ENCODE measurements at regions not wholly inside any gene's neighbourhood (a gene's known extent, or its start where the extent isn't known, plus 50 kb on each side); places are given as distances from the start of the nearest gene placed in this dataset.

GRCh38 chr4:33302321-33302720, 2582.2 kb downstream of the PCDH7 start:
- no peak for DNase-seq (ENCODE audit: insufficient read length)
- no peak for FAIRE-seq
- TF ChIP-seq POLR2AphosphoS5 (IDR thresholded peaks at IDR 0.05; ENCODE audit: low read depth, low read length) (no peak), POLR2A (IDR thresholded peaks at IDR 0.05; ENCODE audit: low read depth, low read length) (no peak), TAF1 (IDR thresholded peaks at IDR 0.05; ENCODE audit: borderline replicate concordance, low read depth, low read length) (no peak)

- no peak for TF ChIP-seq TAF1 (IDR thresholded peaks at IDR 0.05; ENCODE audit: borderline replicate concordance, low read depth, low read length)
- TF ChIP-seq POLR2A (IDR thresholded peaks at IDR 0.05; ENCODE audit: low read depth, low read length) = no peak
- no peak for TF ChIP-seq POLR2AphosphoS5 (IDR thresholded peaks at IDR 0.05; ENCODE audit: low read depth, low read length)
- DNase-seq (ENCODE audit: insufficient read length) = no peak
- FAIRE-seq = no peak
These were observed 2586.0 kb downstream of the PCDH7 start for GRCh38 chr4:33306131-33306530.

GRCh38 chr4:33316033-33316432, 2595.9 kb downstream of the PCDH7 start:
- DNase-seq (ENCODE audit: insufficient read length) (no peak), FAIRE-seq (no peak)
- no peak for TF ChIP-seq POLR2AphosphoS5 (IDR thresholded peaks at IDR 0.05; ENCODE audit: low read depth, low read length)
- no peak for TF ChIP-seq TAF1 (IDR thresholded peaks at IDR 0.05; ENCODE audit: borderline replicate concordance, low read depth, low read length)
- TF ChIP-seq POLR2A (IDR thresholded peaks at IDR 0.05; ENCODE audit: low read depth, low read length) = no peak

- DNase-seq (ENCODE audit: insufficient read length) (no peak), FAIRE-seq (no peak)
- TF ChIP-seq TAF1 (IDR thresholded peaks at IDR 0.05; ENCODE audit: borderline replicate concordance, low read depth, low read length) (no peak), POLR2AphosphoS5 (IDR thresholded peaks at IDR 0.05; ENCODE audit: low read depth, low read length) (no peak), POLR2A (IDR thresholded peaks at IDR 0.05; ENCODE audit: low read depth, low read length) (no peak)
These were observed 2596.4 kb downstream of the PCDH7 start for GRCh38 chr4:33316578-33316977.

- FAIRE-seq = no peak
- TF ChIP-seq POLR2A (IDR thresholded peaks at IDR 0.05; ENCODE audit: low read depth, low read length) (no peak), TAF1 (IDR thresholded peaks at IDR 0.05; ENCODE audit: borderline replicate concordance, low read depth, low read length) (no peak), POLR2AphosphoS5 (IDR thresholded peaks at IDR 0.05; ENCODE audit: low read depth, low read length) (no peak)
- DNase-seq (ENCODE audit: insufficient read length) = no peak
These were observed 2603.2 kb downstream of the PCDH7 start for GRCh38 chr4:33323393-33323792.

GRCh38 chr4:33334416-33334815, 2614.2 kb downstream of the PCDH7 start:
- DNase-seq (ENCODE audit: insufficient read length) = no peak
- no peak for FAIRE-seq
- TF ChIP-seq POLR2AphosphoS5 (IDR thresholded peaks at IDR 0.05; ENCODE audit: low read depth, low read length) = no peak
- TF ChIP-seq POLR2A (IDR thresholded peaks at IDR 0.05; ENCODE audit: low read depth, low read length) = no peak
- TF ChIP-seq TAF1 (IDR thresholded peaks at IDR 0.05; ENCODE audit: borderline replicate concordance, low read depth, low read length) = no peak

- TF ChIP-seq POLR2AphosphoS5 (IDR thresholded peaks at IDR 0.05; ENCODE audit: low read depth, low read length) (no peak), TAF1 (IDR thresholded peaks at IDR 0.05; ENCODE audit: borderline replicate concordance, low read depth, low read length) (no peak), POLR2A (IDR thresholded peaks at IDR 0.05; ENCODE audit: low read depth, low read length) (no peak)
- no peak for FAIRE-seq
- no peak for DNase-seq (ENCODE audit: insufficient read length)
These were observed 2619.6 kb downstream of the PCDH7 start for GRCh38 chr4:33339762-33340161.

GRCh38 chr4:33340168-33340567, 2620.0 kb downstream of the PCDH7 start:
- TF ChIP-seq POLR2A (IDR thresholded peaks at IDR 0.05; ENCODE audit: low read depth, low read length) = no peak
- TF ChIP-seq POLR2AphosphoS5 (IDR thresholded peaks at IDR 0.05; ENCODE audit: low read depth, low read length) = no peak
- no peak for TF ChIP-seq TAF1 (IDR thresholded peaks at IDR 0.05; ENCODE audit: borderline replicate concordance, low read depth, low read length)
- FAIRE-seq (no peak), DNase-seq (ENCODE audit: insufficient read length) (no peak)

GRCh38 chr4:33349376-33349775, 2629.2 kb downstream of the PCDH7 start:
- FAIRE-seq = no peak
- DNase-seq (ENCODE audit: insufficient read length) = no peak
- TF ChIP-seq POLR2AphosphoS5 (IDR thresholded peaks at IDR 0.05; ENCODE audit: low read depth, low read length) (no peak), TAF1 (IDR thresholded peaks at IDR 0.05; ENCODE audit: borderline replicate concordance, low read depth, low read length) (no peak), POLR2A (IDR thresholded peaks at IDR 0.05; ENCODE audit: low read depth, low read length) (no peak)

GRCh38 chr4:33357121-33357520, 2637.0 kb downstream of the PCDH7 start:
- no peak for FAIRE-seq
- no peak for TF ChIP-seq TAF1 (IDR thresholded peaks at IDR 0.05; ENCODE audit: borderline replicate concordance, low read depth, low read length)
- TF ChIP-seq POLR2A (IDR thresholded peaks at IDR 0.05; ENCODE audit: low read depth, low read length) = no peak
- TF ChIP-seq POLR2AphosphoS5 (IDR thresholded peaks at IDR 0.05; ENCODE audit: low read depth, low read length) = no peak
- no peak for DNase-seq (ENCODE audit: insufficient read length)

- no peak for TF ChIP-seq POLR2AphosphoS5 (IDR thresholded peaks at IDR 0.05; ENCODE audit: low read depth, low read length)
- TF ChIP-seq TAF1 (IDR thresholded peaks at IDR 0.05; ENCODE audit: borderline replicate concordance, low read depth, low read length) = no peak
- TF ChIP-seq POLR2A (IDR thresholded peaks at IDR 0.05; ENCODE audit: low read depth, low read length) = no peak
- FAIRE-seq (no peak), DNase-seq (ENCODE audit: insufficient read length) (no peak)
These were observed 2649.3 kb downstream of the PCDH7 start for GRCh38 chr4:33369446-33369845.

GRCh38 chr4:33381816-33382215, 2661.6 kb downstream of the PCDH7 start:
- TF ChIP-seq POLR2AphosphoS5 (IDR thresholded peaks at IDR 0.05; ENCODE audit: low read depth, low read length) = no peak
- no peak for TF ChIP-seq TAF1 (IDR thresholded peaks at IDR 0.05; ENCODE audit: borderline replicate concordance, low read depth, low read length)
- TF ChIP-seq POLR2A (IDR thresholded peaks at IDR 0.05; ENCODE audit: low read depth, low read length) = no peak
- FAIRE-seq (no peak), DNase-seq (ENCODE audit: insufficient read length) (no peak)

GRCh38 chr4:33386764-33387163, 2666.6 kb downstream of the PCDH7 start:
- FAIRE-seq (no peak), DNase-seq (ENCODE audit: insufficient read length) (no peak)
- TF ChIP-seq TAF1 (IDR thresholded peaks at IDR 0.05; ENCODE audit: borderline replicate concordance, low read depth, low read length) = no peak
- TF ChIP-seq POLR2AphosphoS5 (IDR thresholded peaks at IDR 0.05; ENCODE audit: low read depth, low read length) = no peak
- TF ChIP-seq POLR2A (IDR thresholded peaks at IDR 0.05; ENCODE audit: low read depth, low read length) = no peak
